HEK293T (cell line): ENCODE measurements at regions not wholly inside any gene's neighbourhood (a gene's known extent, or its start where the extent isn't known, plus 50 kb on each side); places are given as distances from the start of the nearest gene placed in this dataset.
A peak's percentile ranks its signal among the peaks of the same experiment; 100 is the strongest.

Experiments used
- CTCF ChIA-PET: fragments of 350-600 bp; formaldehyde crosslinking; extraction: SDS; loops from one replicate; lab custom pipeline; 2021; ENCODE audit warnings: antibody characterized with exemption, inconsistent platforms; lab: Yijun Ruan, JAX
- POLR2A ChIA-PET: fragments of 350-600 bp; formaldehyde crosslinking; extraction: SDS; loops from one replicate; lab custom pipeline; 2020; ENCODE audit warnings: antibody characterized with exemption, inconsistent platforms; lab: Yijun Ruan, JAX
- DNase-seq: peaks from one replicate; pipeline ENCODE4 v3.0.0; 2012; ENCODE audit warnings: mixed read lengths; ENCODE audit errors: extremely low spot score
- ARNT ChIP-seq: fragments of 450-650 bp; IDR thresholded peaks from 2 replicates; pipeline ENCODE4 v1.6.1; 2017; ENCODE audit warnings: mild to moderate bottlenecking
- BHLHE40 ChIP-seq: fragments of 450-650 bp; IDR thresholded peaks from 2 replicates; pipeline ENCODE4 v1.6.1; 2016; ENCODE audit warnings: mild to moderate bottlenecking, moderate library complexity, borderline replicate concordance
- CTBP1 ChIP-seq: fragments of 450-650 bp; IDR thresholded peaks from 2 replicates; pipeline ENCODE4 v1.6.1; 2016; ENCODE audit warnings: borderline replicate concordance
- ELF4 ChIP-seq: fragments of 450-650 bp; IDR thresholded peaks from 2 replicates; pipeline ENCODE4 v1.6.1; 2017; ENCODE audit warnings: antibody characterized with exemption
- FOXA1 ChIP-seq: fragments of 450-650 bp; IDR thresholded peaks from 2 replicates; pipeline ENCODE4 v1.6.1; 2016; ENCODE audit warnings: mild to moderate bottlenecking
- FOXK2 ChIP-seq: fragments of 450-650 bp; IDR thresholded peaks from 2 replicates; pipeline ENCODE4 v1.6.1; 2016; ENCODE audit warnings: mild to moderate bottlenecking
- FOXM1 ChIP-seq: fragments of 450-650 bp; IDR thresholded peaks from 2 replicates; pipeline ENCODE4 v1.6.1; 2017; ENCODE audit warnings: mild to moderate bottlenecking, borderline replicate concordance
- HDGF ChIP-seq: fragments of 450-650 bp; IDR thresholded peaks from 2 replicates; pipeline ENCODE4 v1.6.1; 2017; ENCODE audit warnings: antibody characterized with exemption, borderline replicate concordance
- L3MBTL2 ChIP-seq: fragments of 450-650 bp; conservative IDR thresholded peaks from 2 replicates; pipeline ENCODE4 v1.6.1; 2016; ENCODE audit warnings: mild to moderate bottlenecking
- LEF1 ChIP-seq: fragments of 450-650 bp; IDR thresholded peaks from 2 replicates; pipeline ENCODE4 v1.6.1; 2017; ENCODE audit warnings: mild to moderate bottlenecking, borderline replicate concordance
- NFRKB ChIP-seq: fragments of 450-650 bp; IDR thresholded peaks from 2 replicates; pipeline ENCODE4 v1.6.1; 2016; ENCODE audit warnings: mild to moderate bottlenecking, moderate library complexity
- SP1 ChIP-seq: fragments of 450-650 bp; IDR thresholded peaks from 2 replicates; pipeline ENCODE4 v1.6.1; 2017
- SUZ12 ChIP-seq: fragments of 450-650 bp; IDR thresholded peaks from 2 replicates; pipeline ENCODE4 v1.6.1; 2016; ENCODE audit warnings: mild to moderate bottlenecking
- TARDBP ChIP-seq: fragments of 450-650 bp; IDR thresholded peaks from 2 replicates; pipeline ENCODE4 v1.6.1; 2016
- ZNF384 ChIP-seq: fragments of 450-650 bp; IDR thresholded peaks from 2 replicates; pipeline ENCODE4 v1.6.1; 2016
- TF ChIP-seq, protein P1 (sequence below): fragments of 450-650 bp; IDR thresholded peaks from 2 replicates; pipeline ENCODE4 v1.6.1; 2016

DNA sequence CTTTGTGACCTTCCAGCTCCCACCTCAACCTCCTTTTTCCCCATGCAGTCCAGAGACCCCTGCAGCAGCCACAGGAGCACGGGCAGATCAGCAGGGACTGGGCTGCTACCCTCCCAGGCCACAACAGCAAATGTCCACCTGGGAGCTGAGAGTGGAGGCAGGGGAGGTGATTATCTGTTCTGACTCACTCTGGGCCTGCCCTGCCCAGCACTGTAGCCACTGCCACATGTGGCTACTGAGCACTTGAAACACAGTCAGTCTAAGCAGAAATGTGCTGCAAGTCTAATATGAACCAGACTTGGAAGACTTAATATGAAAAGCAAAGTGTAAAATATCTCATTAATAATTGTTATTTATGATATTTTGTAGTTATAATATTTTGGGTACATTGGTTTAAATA is 148.9 kb upstream of the VANGL1 start:
- TF ChIP-seq, protein P1, sequence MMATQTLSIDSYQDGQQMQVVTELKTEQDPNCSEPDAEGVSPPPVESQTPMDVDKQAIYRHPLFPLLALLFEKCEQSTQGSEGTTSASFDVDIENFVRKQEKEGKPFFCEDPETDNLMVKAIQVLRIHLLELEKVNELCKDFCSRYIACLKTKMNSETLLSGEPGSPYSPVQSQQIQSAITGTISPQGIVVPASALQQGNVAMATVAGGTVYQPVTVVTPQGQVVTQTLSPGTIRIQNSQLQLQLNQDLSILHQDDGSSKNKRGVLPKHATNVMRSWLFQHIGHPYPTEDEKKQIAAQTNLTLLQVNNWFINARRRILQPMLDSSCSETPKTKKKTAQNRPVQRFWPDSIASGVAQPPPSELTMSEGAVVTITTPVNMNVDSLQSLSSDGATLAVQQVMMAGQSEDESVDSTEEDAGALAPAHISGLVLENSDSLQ: no peak
- TF ChIP-seq BHLHE40 (no peak), SUZ12 (no peak)
- DNase-seq: no peak
- ChIA-PET CTCF (no interaction called here), POLR2A (no interaction called here)

DNA sequence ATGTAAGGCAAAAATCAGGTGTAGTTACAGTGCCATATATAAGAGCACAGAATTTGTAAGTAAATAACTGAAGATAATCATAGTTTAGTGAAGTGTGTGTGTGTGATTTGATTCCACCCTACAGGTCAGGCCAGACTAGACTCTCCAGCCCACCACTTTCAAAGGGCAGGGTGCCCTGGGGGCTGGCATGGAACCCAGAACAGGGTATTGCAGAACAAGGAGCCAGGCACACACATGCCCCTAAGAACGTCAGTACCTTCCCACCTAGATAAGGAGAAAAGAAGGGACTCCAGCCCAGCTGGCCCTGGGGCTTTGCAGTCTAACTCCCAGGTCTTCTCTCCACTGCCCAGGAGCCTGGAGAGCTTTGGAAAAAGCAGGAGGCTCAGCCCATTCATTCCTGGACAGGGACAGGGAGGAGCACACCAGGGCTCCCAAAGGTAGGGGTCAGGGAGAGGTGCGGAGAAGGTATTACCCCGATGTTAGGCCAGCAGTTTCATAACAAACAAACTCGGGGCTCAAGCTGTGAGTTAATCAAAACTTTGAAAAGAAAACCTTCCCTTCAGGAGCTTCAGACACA is 149.7 kb upstream of the VANGL1 start:
- ChIA-PET POLR2A (no interaction called here), CTCF (interaction anchor here (0.6 kb wide), 1 partner anchor 15 kb away, joined by 3 read pairs; no protein-coding TSS in a partner anchor)

DNA sequence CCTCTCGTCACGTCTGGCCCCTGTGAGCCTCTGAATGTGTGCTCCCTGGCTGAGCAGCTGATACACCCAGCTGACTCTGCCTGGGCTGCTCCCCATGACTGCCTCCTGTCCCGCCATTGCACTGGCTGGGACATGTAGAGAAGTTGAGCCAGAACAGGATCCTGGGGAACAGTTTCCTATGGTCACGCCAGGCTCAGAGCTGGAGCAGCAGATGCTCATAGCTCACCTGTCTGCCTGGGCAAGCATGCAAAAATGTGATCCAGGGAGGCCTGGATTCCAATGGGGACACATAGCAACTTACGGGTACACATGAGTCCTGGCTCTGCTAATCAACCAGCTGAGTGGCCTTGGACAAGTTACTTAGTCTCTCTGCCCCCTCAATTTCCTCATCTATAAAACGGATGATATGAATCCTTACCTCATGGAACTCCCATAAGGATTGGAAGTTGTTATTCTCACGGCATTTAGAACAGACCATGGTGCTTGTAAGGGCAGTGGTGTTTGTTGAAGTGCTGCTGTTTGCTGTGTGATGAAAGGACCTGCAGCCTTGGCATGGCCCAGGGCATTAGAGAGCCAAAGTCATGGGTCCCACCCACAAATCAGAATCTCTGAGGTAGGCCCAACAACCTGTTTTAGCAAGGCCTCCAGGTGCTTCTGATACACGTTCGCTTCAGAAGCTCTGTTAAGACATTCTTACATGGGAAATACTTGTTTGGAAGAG is 150.3 kb upstream of the VANGL1 start:
- peak; percentile 3 for DNase-seq
- ChIA-PET POLR2A (no interaction called here), CTCF (interaction anchor here (0.6 kb wide), 1 partner anchor 16 kb away, joined by 3 read pairs; no protein-coding TSS in a partner anchor)
- TF ChIP-seq FOXM1 (no peak), BHLHE40 (no peak), CTBP1 (no peak), LEF1 (no peak), SUZ12 (no peak), ELF4 (no peak), TARDBP (no peak)

More for the DNA sequence above, 149.7 kb upstream of the VANGL1 start:
- no peak for DNase-seq
- TF ChIP-seq FOXM1 (no peak), NFRKB (no peak), FOXA1 (no peak), ARNT (no peak), SUZ12 (no peak), TARDBP (no peak), CTBP1 (no peak), SP1 (no peak), ELF4 (no peak), ZNF384 (no peak), HDGF (no peak), FOXK2 (no peak), LEF1 (no peak)
- TF ChIP-seq, protein P1: no peak

DNA sequence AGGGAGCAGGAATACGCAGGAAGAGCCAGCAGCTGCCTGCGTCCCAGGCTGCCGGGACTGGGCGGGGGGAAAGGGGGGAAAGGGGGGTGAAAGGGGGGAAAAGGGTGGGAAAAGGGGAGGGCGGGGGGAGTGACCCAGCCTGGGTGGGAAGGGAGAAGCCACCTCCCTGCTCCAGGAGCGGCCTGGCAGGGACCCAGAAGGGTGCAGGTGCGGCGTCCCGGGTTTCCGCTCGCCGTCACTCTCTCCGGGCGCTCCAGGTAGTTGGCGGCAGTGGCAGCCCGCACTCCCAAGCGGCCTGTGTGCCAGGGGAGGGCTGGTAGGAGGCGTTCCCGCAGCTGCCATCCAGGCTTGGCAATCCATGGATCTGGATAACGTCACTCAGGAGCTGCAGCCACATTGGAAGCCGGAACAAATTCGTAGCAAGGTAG is 141.0 kb upstream of the NGF start:
- POLR2A ChIA-PET: no interaction called here
- no peak for DNase-seq
- CTCF ChIA-PET: no interaction called here
- TF ChIP-seq FOXK2 (no peak), BHLHE40 (no peak), ARNT (no peak), TARDBP (no peak), ZNF384 (no peak), LEF1 (no peak), L3MBTL2 (no peak), FOXM1 (no peak), ELF4 (no peak), SP1 (no peak)
- TF ChIP-seq, protein P1: no peak

DNA sequence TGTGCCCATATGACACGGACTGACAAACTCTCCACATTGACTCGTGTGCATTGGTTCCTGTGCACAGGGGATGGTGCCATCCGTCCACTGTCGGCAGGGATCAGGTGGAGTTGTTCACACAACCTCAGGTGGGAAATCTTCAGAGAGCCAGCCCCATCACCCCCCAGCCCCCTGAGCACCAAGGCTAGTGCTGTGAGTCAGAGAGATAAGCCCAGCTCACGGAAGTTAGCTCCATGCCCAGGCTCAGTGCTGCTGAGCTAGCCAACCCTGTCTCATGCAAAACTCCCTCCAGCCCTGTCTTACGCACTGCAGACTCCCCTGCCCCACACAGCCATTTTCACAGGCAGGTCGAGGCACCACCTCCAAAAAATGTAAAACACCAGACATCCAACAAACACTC is 139.0 kb upstream of the NGF start:
- no peak for DNase-seq
- TF ChIP-seq, protein P1: no peak
- TF ChIP-seq FOXK2 (no peak), FOXA1 (no peak), SP1 (no peak), LEF1 (no peak), ARNT (no peak), L3MBTL2 (no peak), TARDBP (no peak), NFRKB (no peak)
- ChIA-PET POLR2A (no interaction called here), CTCF (interaction anchor here (0.6 kb wide), 1 partner anchor 63 kb away, joined by 3 read pairs; no protein-coding TSS in a partner anchor)

DNA sequence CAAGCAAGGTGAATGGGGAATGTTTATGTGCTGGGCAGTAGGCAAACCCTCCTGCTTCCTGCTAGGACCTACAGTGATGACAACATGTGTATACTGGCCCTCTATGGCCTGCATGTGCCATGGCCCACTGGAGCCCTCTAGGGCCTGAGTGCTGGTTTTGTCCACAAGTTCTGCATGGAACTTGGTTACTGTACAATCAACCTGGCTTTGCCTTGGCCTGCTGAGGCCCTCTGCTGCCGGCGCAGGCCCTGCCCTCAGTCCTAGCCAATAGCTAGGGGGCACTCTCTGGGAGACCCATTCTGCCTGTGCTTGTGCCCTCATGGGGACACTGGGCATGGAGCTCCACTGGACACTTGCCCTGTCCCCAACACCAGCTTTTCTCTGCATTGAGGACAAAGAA is 138.6 kb upstream of the NGF start:
- POLR2A ChIA-PET: no interaction called here
- CTCF ChIA-PET: interaction anchor here (0.6 kb wide), 1 partner anchor 63 kb away, joined by 3 read pairs; no protein-coding TSS in a partner anchor
- no peak for DNase-seq
- no peak for TF ChIP-seq FOXA1
- TF ChIP-seq CTBP1: no peak
- no peak for TF ChIP-seq SUZ12
- TF ChIP-seq HDGF: no peak
- TF ChIP-seq ARNT: no peak
- TF ChIP-seq ELF4: no peak
- TF ChIP-seq ZNF384: no peak
- no peak for TF ChIP-seq BHLHE40
- TF ChIP-seq FOXK2: no peak
- no peak for TF ChIP-seq LEF1
- no peak for TF ChIP-seq FOXM1
- TF ChIP-seq TARDBP: no peak
- no peak for TF ChIP-seq SP1
- TF ChIP-seq NFRKB: no peak
- no peak for TF ChIP-seq L3MBTL2
- TF ChIP-seq, protein P1: no peak
